ENCODE measurements at regions not wholly inside any gene's neighbourhood (a gene's known extent, or its start where the extent isn't known, plus 50 kb on each side); places are given as distances from the start of the nearest gene placed in this dataset.

DNA sequence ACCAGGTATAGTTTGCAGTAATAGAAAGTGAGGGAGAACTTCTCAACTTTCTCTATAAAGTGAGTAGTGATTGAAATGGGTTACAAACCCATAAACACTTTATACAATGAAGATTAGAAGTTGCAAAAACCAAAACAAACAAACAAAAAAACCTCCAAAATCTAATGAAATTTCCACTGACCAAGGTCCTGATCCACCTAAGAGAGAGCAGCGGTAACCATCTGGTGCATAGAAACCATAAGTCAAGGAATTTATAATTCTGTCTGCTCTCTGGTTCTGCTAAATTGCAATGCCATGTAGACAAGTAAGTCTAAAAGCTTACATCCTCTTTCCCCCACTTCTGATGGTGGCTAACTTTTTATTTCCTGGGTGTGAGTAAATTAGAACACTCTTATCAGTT lies 463.4 kb downstream of the EFNB2 start:
- POLR2A ChIA-PET (ENCODE audit: unreplicated experiment) = no interaction called here
- no CpG with 5 or more reads among the region's 1 CpG for WGBS, 2 experiments (ENCODE audit: extremely low coverage in 2 of 2, insufficient read length in 1 of 2)
- H4K20me1 ChIP-seq (ENCODE audit: insufficient read depth, low read length) = no peaks in the 10 kb centered on the region
- no peak overlapping the region for H3K56ac ChIP-seq (ENCODE audit: extremely low read depth, insufficient read depth, low read length)
- TF ChIP-seq MAZ (IDR thresholded peaks at IDR 0.05; ENCODE audit: borderline replicate concordance, low read depth, low read length) (no peak), MXI1 (IDR thresholded peaks at IDR 0.05; ENCODE audit: borderline replicate concordance, low read depth, low read length) (no peak), SMC3 (IDR thresholded peaks at IDR 0.05; ENCODE audit: low read depth, low read length) (no peak), POLR2A (IDR thresholded peaks at IDR 0.05; ENCODE audit: low read depth, low read length) (no peak), RCOR1 (IDR thresholded peaks at IDR 0.05; ENCODE audit: insufficient replicate concordance, low read length) (no peak)
- TF ChIP-seq, protein P1, sequence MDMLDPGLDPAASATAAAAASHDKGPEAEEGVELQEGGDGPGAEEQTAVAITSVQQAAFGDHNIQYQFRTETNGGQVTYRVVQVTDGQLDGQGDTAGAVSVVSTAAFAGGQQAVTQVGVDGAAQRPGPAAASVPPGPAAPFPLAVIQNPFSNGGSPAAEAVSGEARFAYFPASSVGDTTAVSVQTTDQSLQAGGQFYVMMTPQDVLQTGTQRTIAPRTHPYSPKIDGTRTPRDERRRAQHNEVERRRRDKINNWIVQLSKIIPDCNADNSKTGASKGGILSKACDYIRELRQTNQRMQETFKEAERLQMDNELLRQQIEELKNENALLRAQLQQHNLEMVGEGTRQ (IDR thresholded peaks at IDR 0.05; ENCODE audit: low read depth, low read length) = no peak
- no peak overlapping the region for H3K4me2 ChIP-seq (ENCODE audit: low read depth, low read length)
- BruUV-seq (replicated peaks) = no TSS peak
- H3K4ac ChIP-seq (ENCODE audit: low read depth, low read length) = no peak overlapping the region
- DNase-seq = no peak
- in situ Hi-C loops (cut with MboI; ENCODE audit: low sequenced_read_pairs) = no loop called here
- H3K14ac ChIP-seq (replicated peaks; ENCODE audit: low read depth, low read length) = no peak overlapping the region
- intact Hi-C loops (cut with micrococcal nuclease) = no loop called here
- H2AK5ac ChIP-seq (ENCODE audit: low read depth, low read length) = no peak overlapping the region
- no peak overlapping the region for H4K8ac ChIP-seq (ENCODE audit: low read depth in 2 of 2, low read length in 2 of 2)
- no peak overlapping the region for H3K4me3 ChIP-seq (ENCODE audit: insufficient read depth, low read depth, low read length)
- no peak overlapping the region for H2BK15ac ChIP-seq (ENCODE audit: low read depth, low read length)
- H3K4me1 ChIP-seq (ENCODE audit: control insufficient read depth, insufficient read depth, low read length) = no peaks in the 10 kb centered on the region
- no peak overlapping the region for H2AFZ ChIP-seq (replicated peaks; ENCODE audit: low read length, poor library complexity)
- dilution Hi-C loops (cut with HindIII; ENCODE audit: low sequenced_read_pairs, unreplicated experiment) = no loop called here
- no peak overlapping the region for H3K27ac ChIP-seq (ENCODE audit: insufficient read depth, low read length)
- no peak overlapping the region for H3K18ac ChIP-seq (ENCODE audit: low read depth, low read length)
- no peak for ATAC-seq (ENCODE audit: low read depth)
- H2BK5ac ChIP-seq (ENCODE audit: low read depth, low read length, poor library complexity, severe bottlenecking) = no peak overlapping the region
- no peak overlapping the region for H4K5ac ChIP-seq (ENCODE audit: low read depth, low read length)
- H2AK9ac ChIP-seq (replicated peaks; ENCODE audit: low read depth, low read length, poor library complexity) = no peak overlapping the region
- CTCF ChIA-PET = no interaction called here
- H3K9ac ChIP-seq (ENCODE audit: low read depth, low read length) = no peak overlapping the region
- no peaks in the 10 kb centered on the region for H3K27me3 ChIP-seq (ENCODE audit: control insufficient read depth, insufficient read depth, low read length)
- H2BK20ac ChIP-seq (ENCODE audit: low read depth, low read length) = no peak overlapping the region
- no peak overlapping the region for H3K23ac ChIP-seq (ENCODE audit: low read depth, low read length)
- no peaks in the 10 kb centered on the region for H3K9me1 ChIP-seq (ENCODE audit: insufficient read depth, low read length)
- H4K91ac ChIP-seq (ENCODE audit: insufficient read depth, low read depth, low read length) = no peak overlapping the region
- no peaks in the 10 kb centered on the region for H3K36me3 ChIP-seq (ENCODE audit: control insufficient read depth, insufficient read depth, low read length)
- H2BK120ac ChIP-seq (ENCODE audit: low read depth, low read length) = no peak overlapping the region
- no peaks in the 10 kb centered on the region for H3K79me1 ChIP-seq (ENCODE audit: low read depth in 1 of 2, low read length in 2 of 2)
- no peaks in the 10 kb centered on the region for H3K9me3 ChIP-seq (ENCODE audit: control insufficient read depth, insufficient read depth, low read length)

Measured in IMR-90 (cell line).